LNCaP clone FGC (cell line): ENCODE measurements at regions not wholly inside any gene's neighbourhood (a gene's known extent, or its start where the extent isn't known, plus 50 kb on each side); places are given as distances from the start of the nearest gene placed in this dataset.

ENCODE experiments used
- DNase-seq: peaks from one replicate; pipeline ENCODE4 v3.0.0-alpha.2; 2011; ENCODE audit warnings: low read depth
- H3K4me3 ChIP-seq: 2 replicates; pipeline ENCODE4 v1.5.1; 2011; ENCODE audit warnings: mild to moderate bottlenecking, low read depth, low read length, control low read depth
- CTCF ChIP-seq: IDR thresholded peaks from 2 replicates; pipeline ENCODE4 v1.5.1; 2012; ENCODE audit warnings: mild to moderate bottlenecking; ENCODE audit not compliant: control insufficient read depth, insufficient read depth; ENCODE audit errors: extremely low read depth

- no peak for TF ChIP-seq CTCF
- no peak overlapping the region for H3K4me3 ChIP-seq
- no peak for DNase-seq
Measured at GRCh38 chr21:21715266-21715969, 717.2 kb downstream of the NCAM2 start.

GRCh38 chr21:21722731-21723130, 724.5 kb downstream of the NCAM2 start:
- TF ChIP-seq CTCF, result no peak
- no peak overlapping the region for H3K4me3 ChIP-seq
- DNase-seq, result no peak

- no peak for TF ChIP-seq CTCF
- no peak for DNase-seq
- no peak overlapping the region for H3K4me3 ChIP-seq
Measured at GRCh38 chr21:21730512-21730911, 732.3 kb downstream of the NCAM2 start.

GRCh38 chr21:21731626-21732025, 733.4 kb downstream of the NCAM2 start:
- DNase-seq, result no peak
- H3K4me3 ChIP-seq, result no peak overlapping the region
- no peak for TF ChIP-seq CTCF

GRCh38 chr21:21734088-21734487, 735.9 kb downstream of the NCAM2 start:
- TF ChIP-seq CTCF, result no peak
- no peak overlapping the region for H3K4me3 ChIP-seq
- DNase-seq, result no peak

- no peak for TF ChIP-seq CTCF
- DNase-seq, result no peak
- H3K4me3 ChIP-seq, result no peak overlapping the region
Measured at GRCh38 chr21:21737186-21737585, 739.0 kb downstream of the NCAM2 start.

GRCh38 chr21:21740207-21740606, 742.0 kb downstream of the NCAM2 start:
- no peak overlapping the region for H3K4me3 ChIP-seq
- TF ChIP-seq CTCF, result no peak
- DNase-seq, result peak; percentile 40
